NCI-H2107 treated with DMSO at 0.1 percent for 48 hours (cell line): ENCODE measurements at regions not wholly inside any gene's neighbourhood (a gene's known extent, or its start where the extent isn't known, plus 50 kb on each side); places are given as distances from the start of the nearest gene placed in this dataset.

Experiments
- DNase-seq: peaks from one replicate; lab custom pipeline; 2025; ENCODE audit not compliant: unreplicated experiment; lab: John Stamatoyannopoulos, UW

DNA sequence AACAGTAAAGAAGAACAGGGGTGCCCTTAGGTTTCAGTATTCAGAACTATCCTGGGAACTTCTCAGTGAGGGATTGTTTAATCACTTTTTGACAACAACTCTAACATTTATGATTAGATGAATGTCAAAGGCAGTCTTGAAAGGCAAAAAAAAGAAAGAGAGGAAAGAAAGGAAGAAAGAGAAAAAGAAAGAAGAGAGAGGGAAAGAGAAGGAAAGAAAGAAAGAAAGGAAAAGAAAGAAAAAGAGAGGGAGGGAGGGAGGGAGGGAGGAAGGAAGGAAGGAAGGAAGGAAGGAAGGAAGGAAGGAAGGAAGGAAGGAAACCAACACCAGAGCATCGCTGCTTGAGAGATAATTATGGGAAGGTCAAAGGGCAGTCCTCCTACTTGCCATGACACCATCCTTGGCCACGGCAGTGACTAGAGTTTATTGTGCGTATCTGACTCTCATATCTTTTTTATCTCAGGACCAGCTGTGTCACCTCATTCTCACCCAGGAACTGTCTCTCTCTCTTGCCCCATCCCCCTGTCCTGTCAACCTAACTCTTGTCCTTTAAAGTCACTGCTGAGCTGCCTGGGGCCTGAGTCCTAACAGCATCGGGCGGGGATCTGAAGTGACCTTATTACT, 96.8 kb upstream of the ATXN1 start:
- DNase-seq = no peak

DNA sequence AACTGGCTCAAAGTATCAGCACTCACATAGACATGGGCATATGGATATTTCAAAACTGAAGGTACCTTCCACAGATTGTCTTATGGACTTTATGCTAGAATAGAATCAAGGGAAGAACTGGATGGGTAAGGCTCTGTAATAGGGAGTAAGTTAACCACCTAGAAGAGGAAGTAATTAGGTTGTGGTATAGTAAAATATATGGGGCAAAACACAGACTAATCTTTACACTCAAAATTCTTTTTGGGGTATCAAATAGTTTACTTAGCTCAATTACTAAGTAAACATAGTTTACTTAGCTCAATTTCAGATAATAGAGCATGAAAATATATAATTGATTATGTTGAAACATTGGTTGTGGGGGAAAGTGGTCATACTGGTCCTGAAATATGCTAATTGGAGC, 94.2 kb upstream of the ATXN1 start:
- DNase-seq = no peak

- no peak for DNase-seq
These were observed 93.7 kb upstream of the ATXN1 start for GRCh38 chr6:16854986-16855385.

DNA sequence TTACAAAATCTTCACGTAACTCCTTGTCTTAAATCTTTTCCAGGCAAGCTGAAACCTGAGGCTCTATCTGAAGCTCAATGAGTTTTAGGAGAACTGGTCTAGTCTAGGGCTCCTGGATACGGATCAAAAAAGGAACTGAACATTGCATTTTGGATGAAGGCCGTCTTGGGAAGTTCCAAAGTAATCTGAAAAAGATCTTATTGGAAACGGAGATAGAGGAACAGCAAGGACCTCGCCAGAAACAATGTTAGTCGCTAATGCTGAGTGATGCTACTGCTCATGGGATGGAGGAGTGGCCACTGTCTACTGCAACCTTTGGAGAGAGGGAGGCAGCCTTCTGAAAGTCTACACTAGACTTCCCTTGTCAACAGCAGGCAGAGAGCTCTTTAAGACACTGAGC, 91.4 kb upstream of the ATXN1 start:
- DNase-seq = no peak

DNA sequence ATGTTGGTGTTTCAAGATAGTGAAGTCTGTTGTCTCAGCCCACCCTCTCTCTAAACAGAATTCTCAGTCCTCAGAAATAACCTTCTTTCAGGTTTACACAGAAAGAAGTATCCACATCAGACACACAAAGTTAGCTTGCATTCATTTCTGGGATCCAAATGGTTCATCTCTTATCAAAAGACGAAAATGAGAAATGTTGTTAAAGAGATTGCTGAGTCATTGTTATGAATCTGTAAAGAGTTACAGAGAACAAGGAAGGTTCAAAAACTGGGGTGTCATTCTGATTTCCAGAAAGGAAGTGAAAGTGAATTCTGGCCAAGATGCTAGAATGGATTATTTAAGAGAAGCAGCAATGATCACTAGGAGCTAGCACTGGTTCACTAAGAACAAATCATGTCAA, 90.5 kb upstream of the ATXN1 start:
- DNase-seq = no peak

- DNase-seq = no peak
These were observed 89.8 kb upstream of the ATXN1 start for GRCh38 chr6:16851044-16851540.

- no peak for DNase-seq
These were observed 89.4 kb upstream of the ATXN1 start for GRCh38 chr6:16850681-16851026.

- DNase-seq = no peak
These were observed 88.9 kb upstream of the ATXN1 start for GRCh38 chr6:16849988-16850680.

- no peak for DNase-seq
These were observed 88.2 kb upstream of the ATXN1 start for GRCh38 chr6:16849280-16849987.

- no peak for DNase-seq
These were observed 85.1 kb upstream of the ATXN1 start for GRCh38 chr6:16846399-16846778.

- no peak for DNase-seq
These were observed 82.9 kb upstream of the ATXN1 start for GRCh38 chr6:16844183-16844582.

DNA sequence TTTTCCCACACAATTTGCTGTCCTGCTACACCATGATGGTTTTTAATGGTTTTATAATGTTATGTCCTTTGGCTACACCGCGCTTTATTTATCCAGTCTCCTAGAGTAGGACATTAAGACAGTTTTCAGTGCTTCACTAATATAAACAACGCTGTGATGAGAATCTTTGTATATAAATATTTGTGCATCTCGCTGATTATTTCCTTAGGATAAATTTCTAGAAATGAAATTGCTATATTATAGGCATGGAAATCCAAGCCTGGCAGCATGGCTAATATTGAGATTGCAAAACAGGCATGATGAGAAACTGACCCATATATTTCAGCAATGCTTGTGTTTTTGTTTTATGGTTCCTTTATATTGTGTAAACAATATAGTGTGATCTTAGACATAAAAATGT, 81.4 kb upstream of the ATXN1 start:
- no peak for DNase-seq

GRCh38 chr6:16841241-16841640, 80.0 kb upstream of the ATXN1 start:
- DNase-seq = no peak

DNA sequence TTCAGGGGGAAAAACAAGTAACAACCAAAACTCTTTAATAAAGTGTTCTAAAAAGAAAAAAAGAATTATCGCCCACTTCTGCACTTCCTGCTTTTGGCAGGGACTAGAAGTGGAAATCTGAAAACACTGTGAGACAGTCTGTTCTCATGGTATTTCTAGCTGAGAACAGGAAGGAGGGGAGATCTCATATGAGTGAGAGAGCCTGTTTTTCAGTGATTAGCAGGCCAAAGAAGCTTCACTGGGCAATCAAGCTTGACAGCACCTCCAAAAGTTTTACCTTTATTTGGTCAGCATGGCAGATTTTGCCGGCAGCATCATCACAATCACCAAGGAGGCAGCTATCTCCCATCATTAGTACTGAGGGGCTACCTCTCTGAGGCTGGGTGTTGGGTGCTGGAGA, 79.5 kb upstream of the ATXN1 start:
- no peak for DNase-seq

DNA sequence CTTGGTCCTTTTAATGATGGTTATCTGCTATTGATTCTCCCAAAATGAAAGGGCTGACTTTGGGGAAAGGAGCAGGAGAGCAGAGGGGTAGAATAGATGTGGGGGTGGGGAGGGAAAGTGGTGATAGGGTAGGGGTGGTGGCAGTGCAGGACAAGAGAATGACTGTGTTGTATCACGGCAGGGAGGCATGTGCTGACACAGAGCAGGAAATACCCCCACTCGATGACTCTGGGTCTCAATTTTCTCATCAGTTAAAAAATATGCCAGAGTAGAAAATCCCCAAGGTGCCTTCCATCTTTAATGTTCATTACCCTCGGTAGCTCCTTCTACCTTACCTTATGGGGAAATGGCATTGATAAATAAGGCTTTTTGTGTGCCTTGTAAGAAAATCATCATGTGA, 79.0 kb upstream of the ATXN1 start:
- DNase-seq = no peak

DNA sequence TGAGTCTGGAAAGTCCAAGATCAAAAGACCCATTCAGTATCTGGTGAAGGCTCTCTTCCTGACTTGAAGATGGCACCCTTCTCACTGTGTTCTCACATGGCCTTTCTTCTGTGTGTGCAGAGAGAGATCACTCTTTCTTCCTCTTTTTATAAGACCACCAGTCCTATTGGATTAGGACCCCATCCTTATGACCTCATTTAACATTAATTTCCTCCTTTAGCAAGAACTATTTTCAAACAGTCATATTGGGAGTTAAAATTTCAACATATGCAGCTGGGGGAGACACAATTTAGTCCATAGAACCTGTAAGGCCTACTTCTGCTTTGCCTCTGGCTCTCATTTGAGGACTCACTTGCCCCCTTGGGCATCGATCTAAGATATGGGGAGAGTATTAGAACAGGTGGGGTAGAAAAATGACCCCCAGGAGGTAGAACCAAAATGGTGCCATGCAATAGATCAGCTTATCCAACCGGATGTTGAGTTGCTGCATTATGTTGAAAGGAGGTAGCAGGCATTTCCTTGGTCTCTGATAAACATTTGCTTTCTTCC, 78.4 kb upstream of the ATXN1 start:
- no peak for DNase-seq

DNA sequence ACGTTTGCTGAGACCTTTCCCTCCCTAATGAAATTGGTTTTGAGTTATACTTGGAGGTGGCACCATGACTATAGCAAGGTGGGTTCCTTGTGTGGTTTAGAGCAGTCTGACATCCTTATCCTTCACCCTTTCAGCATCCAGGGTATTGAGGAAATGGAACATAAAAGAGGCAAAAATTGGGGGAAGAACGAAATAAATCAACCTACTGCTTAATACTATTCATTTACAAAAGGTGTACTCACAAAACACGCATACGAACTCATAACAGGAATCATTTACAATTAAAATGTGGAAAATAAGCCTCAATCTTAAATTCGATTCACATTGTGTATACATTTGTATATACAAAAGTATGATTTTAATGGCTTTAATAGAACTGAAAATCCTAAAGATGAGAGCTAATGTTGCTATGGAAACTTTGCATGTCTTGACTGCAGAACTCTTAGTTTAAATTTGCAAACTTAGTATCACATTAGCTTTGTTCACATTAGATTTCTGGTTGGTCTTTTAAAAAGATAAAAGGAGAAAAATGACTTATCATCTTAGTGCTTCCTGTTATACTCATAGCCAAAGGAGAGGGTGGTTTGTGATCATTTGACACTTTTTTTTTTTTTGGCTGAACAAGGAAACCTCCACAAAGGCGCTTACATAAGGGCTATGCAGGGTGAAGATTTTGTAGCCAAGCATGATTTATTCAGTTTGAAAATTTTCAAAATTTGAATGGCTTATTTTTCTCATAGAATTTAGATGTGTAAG, 76.1 kb upstream of the ATXN1 start:
- no peak for DNase-seq

DNA sequence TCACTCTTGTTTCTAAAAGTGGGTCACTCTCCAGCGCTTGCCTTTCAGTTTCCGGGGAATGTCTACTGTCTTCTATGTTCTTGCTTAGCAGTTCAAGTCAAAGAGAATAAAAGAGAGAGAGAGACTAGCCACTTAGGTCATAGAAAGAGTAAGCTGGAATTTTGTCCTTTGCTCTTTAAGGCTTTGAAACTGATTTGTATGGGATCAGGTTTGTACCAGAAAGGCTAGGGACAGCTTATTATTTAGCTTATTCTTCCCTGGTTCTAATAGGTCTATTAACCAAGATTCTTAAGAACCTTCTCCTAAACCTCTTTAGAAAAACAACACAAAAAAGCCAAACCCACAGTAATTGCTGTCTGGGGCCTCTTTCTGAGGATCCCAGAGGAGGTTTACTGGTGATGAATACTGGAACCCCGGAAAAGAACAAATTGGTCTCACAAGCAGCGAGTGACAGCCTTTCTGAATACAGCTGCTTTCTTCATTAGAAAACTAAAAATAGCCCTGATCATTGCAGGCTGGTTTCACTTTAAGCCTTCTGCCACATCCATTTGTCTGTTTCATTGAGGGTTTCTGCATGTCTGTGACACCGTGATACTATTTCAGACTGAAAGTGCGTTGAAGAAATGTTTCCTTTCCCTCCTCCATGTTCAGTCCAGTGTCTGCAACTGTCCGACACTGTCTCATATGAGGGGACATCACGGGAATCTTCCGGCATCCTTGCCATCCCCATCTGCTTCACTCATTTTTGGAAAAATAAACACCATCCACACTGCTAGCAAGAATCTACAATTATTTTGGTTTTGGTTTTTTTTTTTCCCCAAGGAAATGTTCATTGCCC, 75.1 kb upstream of the ATXN1 start:
- no peak for DNase-seq

GRCh38 chr6:16834242-16834641, 73.0 kb upstream of the ATXN1 start:
- no peak for DNase-seq

GRCh38 chr6:16832721-16833120, 71.5 kb upstream of the ATXN1 start:
- no peak for DNase-seq
